SKM-1 (cell line): ENCODE measurements at regions not wholly inside any gene's neighbourhood (a gene's known extent, or its start where the extent isn't known, plus 50 kb on each side); places are given as distances from the start of the nearest gene placed in this dataset.

Experiments
- DNase-seq: peaks from one replicate; lab custom pipeline; 2025; ENCODE audit not compliant: unreplicated experiment; lab: John Stamatoyannopoulos, UW

GRCh38 chr11:95487938-95488337 lies 256.9 kb upstream of the SESN3 start:
- no peak for DNase-seq

GRCh38 chr11:95487391-95487790 lies 256.4 kb upstream of the SESN3 start:
- DNase-seq, result no peak

- DNase-seq, result no peak
Observed at GRCh38 chr11:95486979-95487378, 256.0 kb upstream of the SESN3 start.

- no peak for DNase-seq
Observed at GRCh38 chr11:95486466-95486865, 255.5 kb upstream of the SESN3 start.

- no peak for DNase-seq
Observed at GRCh38 chr11:95485115-95485900, 254.3 kb upstream of the SESN3 start.

GRCh38 chr11:95483339-95483738 lies 252.3 kb upstream of the SESN3 start:
- DNase-seq, result no peak

GRCh38 chr11:95478003-95478402 lies 247.0 kb upstream of the SESN3 start:
- no peak for DNase-seq

- no peak for DNase-seq
Observed at GRCh38 chr11:95469258-95469657, 238.3 kb upstream of the SESN3 start.

- DNase-seq, result no peak
Observed at GRCh38 chr11:95466416-95466815, 235.4 kb upstream of the SESN3 start.

GRCh38 chr11:95465887-95466286 lies 234.9 kb upstream of the SESN3 start:
- no peak for DNase-seq

GRCh38 chr11:95461858-95462257 lies 230.9 kb upstream of the SESN3 start:
- no peak for DNase-seq

GRCh38 chr11:95461348-95461747 lies 230.3 kb upstream of the SESN3 start:
- no peak for DNase-seq

- no peak for DNase-seq
Observed at GRCh38 chr11:95459291-95460042, 228.5 kb upstream of the SESN3 start.

- no peak for DNase-seq
Observed at GRCh38 chr11:95456714-95457491, 225.9 kb upstream of the SESN3 start.

GRCh38 chr11:95455228-95455970 lies 224.4 kb upstream of the SESN3 start:
- no peak for DNase-seq

GRCh38 chr11:95453616-95454171 lies 222.7 kb upstream of the SESN3 start:
- DNase-seq, result no peak

- no peak for DNase-seq
Observed at GRCh38 chr11:95451682-95452081, 220.7 kb upstream of the SESN3 start.

- no peak for DNase-seq
Observed at GRCh38 chr11:95451261-95451660, 220.3 kb upstream of the SESN3 start.

- no peak for DNase-seq
Observed at GRCh38 chr11:95450547-95451123, 219.6 kb upstream of the SESN3 start.

- no peak for DNase-seq
Observed at GRCh38 chr11:95445746-95446333, 214.8 kb upstream of the SESN3 start.
